HepG2 (cell line): ENCODE measurements at regions not wholly inside any gene's neighbourhood (a gene's known extent, or its start where the extent isn't known, plus 50 kb on each side); places are given as distances from the start of the nearest gene placed in this dataset.

Experiments used
- ATAC-seq: fragments of 200-7000 bp; cut with Tn5 transposase; 3 replicates; pipeline ENCODE4 v1.9.1; 2020; ENCODE audit warnings: mild to moderate bottlenecking, moderate library complexity
- BruUV-seq: library from RNA; stranded (reverse); fragments of 400-500 nt; replicated peaks from 2 replicates; lab custom pipeline; 2021; lab: Mats Ljungman, UMichigan
- CTCF ChIA-PET: fragments of 300-600 bp; formaldehyde crosslinking; extraction: SDS; loops from one replicate; lab custom pipeline; 2021; ENCODE audit warnings: low total read pairs, inconsistent platforms, low intra/inter-chr PET ratio; lab: Yijun Ruan, JAX
- POLR2A ChIA-PET: fragments of 350-600 bp; sonication (Branson Sonifier 250); formaldehyde crosslinking; loops from one replicate; lab custom pipeline; 2020; ENCODE audit warnings: antibody characterized with exemption, inconsistent platforms; lab: Yijun Ruan, JAX
- DNase-seq: peaks from one replicate; pipeline ENCODE4 v3.0.0-alpha.2; 2015; ENCODE audit warnings: low spot score
- FAIRE-seq: peaks from 3 replicates; lab custom pipeline; 2011; peaks lifted over from hg19 to GRCh38; lab: Jason Lieb, UNC
- H2AFZ ChIP-seq: one replicate; pipeline ENCODE4 v1.6.1; 2011; ENCODE audit warnings: low read length, inconsistent platforms
- H3K27ac ChIP-seq: fragments of 300-600 bp; 3 replicates; pipeline ENCODE4 v1.8.0; 2011; ENCODE audit warnings: mixed run types, mild to moderate bottlenecking, mixed read lengths, low read length, inconsistent platforms; ENCODE audit not compliant: insufficient read depth; ENCODE audit errors: extremely low read length
- H3K27me3 ChIP-seq, 2 experiments: fragments of 200-600 bp in 1 of 2; 2 replicates in 1 of 2; 3 replicates in 1 of 2; pipeline versions ENCODE4 v1.6.0 to v1.8.0; 2011; ENCODE audit warnings: low read length in 2 of 2, mild to moderate bottlenecking in 2 of 2, moderate library complexity in 2 of 2, inconsistent platforms in 1 of 2; ENCODE audit not compliant: insufficient read depth in 2 of 2, control insufficient read depth in 1 of 2
- H3K36me3 ChIP-seq, 2 experiments: fragments of 200-600 bp in 1 of 2; replicated peaks in 1 of 2; 2 replicates in 1 of 2; 3 replicates in 1 of 2; pipeline versions ENCODE4 v1.5.1 to v1.8.0; 2011; ENCODE audit warnings: low read length in 2 of 2, inconsistent platforms in 1 of 2; ENCODE audit not compliant: insufficient read depth in 2 of 2, control insufficient read depth in 1 of 2
- H3K4me1 ChIP-seq: 2 replicates; pipeline ENCODE4 v1.5.1; 2012; ENCODE audit warnings: low read length, inconsistent platforms; ENCODE audit not compliant: insufficient read depth
- H3K4me2 ChIP-seq: 2 replicates; pipeline ENCODE4 v1.6.0; 2011; ENCODE audit warnings: low read depth, low read length, inconsistent platforms
- H3K4me3 ChIP-seq, 3 experiments: fragments of 200-600 bp in 1 of 3; sonication (generic), shearing (Covaris generic) in 1 of 3; replicated peaks in 1 of 3; 2 replicates each; pipeline ENCODE4 v1.5.1; 2011 to 2016; ENCODE audit warnings: low read length in 3 of 3, inconsistent platforms in 2 of 3, low read depth in 2 of 3, mild to moderate bottlenecking in 2 of 3, control low read depth in 1 of 3, mixed read lengths in 1 of 3; ENCODE audit not compliant: insufficient read depth in 1 of 3
- H3K79me2 ChIP-seq: one replicate; pipeline ENCODE4 v1.6.1; 2011; ENCODE audit warnings: low read length, inconsistent platforms; ENCODE audit not compliant: insufficient read depth
- H3K9ac ChIP-seq: 2 replicates; pipeline ENCODE4 v1.6.0; 2011; ENCODE audit warnings: mild to moderate bottlenecking, low read depth, low read length, inconsistent platforms; ENCODE audit not compliant: insufficient read depth
- H3K9me3 ChIP-seq: 2 replicates; pipeline ENCODE4 v1.5.1; 2012; ENCODE audit warnings: mild to moderate bottlenecking, low read length
- H4K20me1 ChIP-seq: 2 replicates; pipeline ENCODE4 v1.6.0; 2011; ENCODE audit warnings: inconsistent platforms, mild to moderate bottlenecking, low read length, moderate library complexity; ENCODE audit not compliant: insufficient read depth
- ARNT2 ChIP-seq: sonication (generic); formaldehyde crosslinking; IDR thresholded peaks from 2 replicates; pipeline ENCODE4 v1.8.0; 2022; ENCODE audit warnings: mild to moderate bottlenecking, low read depth, missing genetic modification reagents, moderate library complexity
- BRD4 ChIP-seq: sonication (generic); formaldehyde crosslinking; IDR thresholded peaks from 2 replicates; pipeline ENCODE4 v1.4.0; 2020; ENCODE audit warnings: missing genetic modification reagents
- FOXO1 ChIP-seq: sonication (generic); formaldehyde crosslinking; IDR thresholded peaks from 2 replicates; pipeline ENCODE4 v1.4.0; 2020; ENCODE audit warnings: missing genetic modification reagents
- ZMYM2 ChIP-seq: sonication (generic); formaldehyde crosslinking; IDR thresholded peaks from 2 replicates; pipeline ENCODE4 v1.8.0; 2022; ENCODE audit warnings: mild to moderate bottlenecking, missing genetic modification reagents
- ZNF383 ChIP-seq: sonication (generic); formaldehyde crosslinking; IDR thresholded peaks from 2 replicates; pipeline ENCODE4 v1.4.0; 2020; ENCODE audit warnings: missing genetic modification reagents, mild to moderate bottlenecking, borderline replicate concordance
- ZNF484 ChIP-seq: sonication (generic); formaldehyde crosslinking; IDR thresholded peaks from 2 replicates; pipeline ENCODE4 v1.5.1; 2020; ENCODE audit warnings: mild to moderate bottlenecking, low read depth, missing genetic modification reagents, borderline replicate concordance
- ZNF547 ChIP-seq: sonication (generic); formaldehyde crosslinking; IDR thresholded peaks from 2 replicates; pipeline ENCODE4 v1.5.1; 2020; ENCODE audit warnings: mild to moderate bottlenecking, missing genetic modification reagents
- WGBS: methylation state at CpG from one replicate; pipeline ENCODE4 v1.1.6; 2017; ENCODE audit warnings: low lambda C conversion rate; 5-methylcytosine and 5-hydroxymethylcytosine counted together
- in situ Hi-C: cut with HindIII; loops from 2 replicates; pipeline ENCODE4 v1.10.0; 2017; ENCODE audit warnings: low pct_unique_long_range_greater_than_20kb; ENCODE audit not compliant: extremely low pct_ligation_motif_present
- intact Hi-C: fragments of 100-400 bp; cut with micrococcal nuclease; formaldehyde crosslinking; loops from one replicate; pipeline ENCODE4 v1.10.0; 2022; ENCODE audit not compliant: unreplicated experiment

DNA sequence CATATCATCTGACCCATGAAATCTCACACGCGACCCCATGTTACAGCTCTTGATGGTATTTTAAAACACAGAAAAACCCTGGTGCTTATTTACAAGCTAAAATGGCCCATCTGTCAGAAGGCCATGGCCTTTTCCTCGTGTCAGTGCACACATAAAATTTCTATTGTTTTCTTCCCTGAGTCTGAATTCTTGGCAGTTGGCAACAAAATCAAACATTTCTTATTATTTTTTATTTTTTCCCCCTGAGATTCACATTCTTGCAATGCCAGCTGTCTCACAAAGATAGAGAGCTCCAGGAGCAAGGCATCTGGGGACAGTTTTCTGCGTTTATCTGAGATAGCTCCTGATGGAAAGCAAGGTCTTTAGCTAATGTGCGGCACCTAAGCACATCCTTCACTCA, 818.1 kb upstream of the TMEM132C start:
- Histone ChIP-seq H3K9me3 (no peaks in the 10 kb centered on the region; the same call in none of the 2 replicates), H3K9ac (no peak overlapping the region), H3K79me2 (no peaks in the 10 kb centered on the region), H3K27me3 (no peaks in the 10 kb centered on the region), H3K4me1 (no peaks in the 10 kb centered on the region), H3K36me3 (no peaks in the 10 kb centered on the region), H3K4me2 (no peak overlapping the region), H4K20me1 (no peaks in the 10 kb centered on the region), H3K27ac (no peak overlapping the region), H3K4me3 (no peak overlapping the region), H2AFZ (no peak overlapping the region)
- WGBS, result 25% methylated on average over 5 of the region's 5 CpGs
- intact Hi-C loops (no loop called here), in situ Hi-C loops (no loop called here)
- ChIA-PET CTCF (no interaction called here), POLR2A (no interaction called here)
- ATAC-seq, result no peak
- BruUV-seq, result no TSS peak
- no peak for FAIRE-seq
- DNase-seq, result no peak
- no peak for TF ChIP-seq FOXO1 (CRISPR knock-in tag)
- no peak for TF ChIP-seq ZNF547 (CRISPR knock-in tag)
- TF ChIP-seq ZMYM2 (CRISPR knock-in tag), result no peak

DNA sequence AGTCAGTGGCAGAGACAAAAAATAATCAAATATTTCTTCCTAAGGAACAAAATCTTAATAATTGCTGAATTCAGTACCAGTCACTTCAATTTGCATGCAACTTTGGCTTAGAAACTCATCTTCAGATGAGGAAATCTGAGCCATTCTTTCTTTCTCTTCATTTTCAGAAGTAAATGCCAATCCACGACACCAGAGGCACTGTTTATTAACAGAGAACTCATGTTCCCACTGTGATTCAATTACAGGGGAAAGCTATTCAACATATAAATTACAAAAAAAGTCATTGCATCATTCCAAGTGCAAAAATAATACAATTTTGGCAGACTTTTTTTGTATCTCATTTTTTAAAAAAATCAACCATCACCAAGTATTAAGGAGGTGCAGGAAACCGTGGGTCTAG, 816.1 kb upstream of the TMEM132C start:
- CTCF ChIA-PET, result no interaction called here

More for the DNA sequence above, 816.1 kb upstream of the TMEM132C start:
- no TSS peak for BruUV-seq
- no peaks in the 10 kb centered on the region; the same call in 1 of the 2 replicates for H3K9me3 ChIP-seq
- H3K4me1 ChIP-seq, result no peaks in the 10 kb centered on the region
- ATAC-seq, result no peak
- no peak overlapping the region for H3K4me2 ChIP-seq
- no peaks in the 10 kb centered on the region for H4K20me1 ChIP-seq
- intact Hi-C loops (no loop called here), in situ Hi-C loops (no loop called here)
- no peak for DNase-seq
- no peaks in the 10 kb centered on the region for H3K36me3 ChIP-seq
- no peaks in the 10 kb centered on the region for H3K27me3 ChIP-seq
- no peaks in the 10 kb centered on the region for H3K79me2 ChIP-seq
- TF ChIP-seq ZNF383 (CRISPR knock-in tag) (no peak), ARNT2 (CRISPR knock-in tag) (no peak), ZNF484 (no peak), BRD4 (CRISPR knock-in tag) (no peak), ZMYM2 (CRISPR knock-in tag) (no peak)
- POLR2A ChIA-PET, result no interaction called here
- H3K27ac ChIP-seq, result no peak overlapping the region
- WGBS, result 1% methylated on average over 2 of the region's 2 CpGs
- no peak overlapping the region for H2AFZ ChIP-seq
- H3K4me3 ChIP-seq, result no peak overlapping the region
- no peak for FAIRE-seq
- no peak overlapping the region for H3K9ac ChIP-seq
